Esophagus muscularis mucosa (tissue), 3 donors: ENCODE measurements at regions not wholly inside any gene's neighbourhood (a gene's known extent, or its start where the extent isn't known, plus 50 kb on each side); places are given as distances from the start of the nearest gene placed in this dataset.

Experiments
- POLR2A ChIP-seq: fragments of 450-650 bp; IDR thresholded peaks from one replicate; pipeline ENCODE4 v1.6.1; 2017; ENCODE audit warnings: antibody characterized with exemption, moderate library complexity, mild to moderate bottlenecking, low read depth
- POLR2AphosphoS5 ChIP-seq, 2 donors: sonication (generic); formaldehyde crosslinking; IDR thresholded peaks; one replicate each; pipeline ENCODE4 v1.6.1; 2017; ENCODE audit warnings: antibody characterized with exemption in 2 of 2
- TF ChIP-seq, protein P1 (sequence below), 3 experiments: fragments of 200-600 bp in 2 of 3; fragments of 450-650 bp in 1 of 3; sonication (generic) in 2 of 3; IDR thresholded peaks; one replicate each; pipeline ENCODE4 v1.5.1; 2017 to 2019; ENCODE audit warnings: antibody characterized with exemption in 3 of 3, mild to moderate bottlenecking in 2 of 3, moderate library complexity in 1 of 3

DNA sequence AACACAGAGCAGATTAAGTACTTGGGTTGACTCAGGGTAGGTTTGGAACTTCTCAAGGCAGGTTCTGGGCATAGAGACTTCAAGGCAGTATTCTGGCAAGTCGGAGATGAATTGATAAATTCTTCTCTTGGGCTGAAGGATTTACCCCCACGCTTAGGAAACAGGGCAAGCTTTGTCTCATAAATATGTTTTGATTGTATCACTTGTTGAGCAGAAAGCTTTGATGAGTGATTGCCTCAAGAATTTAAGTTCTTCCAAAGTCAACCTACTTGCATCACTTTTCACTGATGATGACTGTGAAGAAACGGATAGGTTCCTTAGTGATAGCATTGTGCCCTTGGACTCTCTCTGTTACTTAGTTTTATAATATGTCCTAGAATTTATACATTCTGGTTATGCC lies 258.6 kb upstream of the DACH1 start:
- TF ChIP-seq, protein P1, sequence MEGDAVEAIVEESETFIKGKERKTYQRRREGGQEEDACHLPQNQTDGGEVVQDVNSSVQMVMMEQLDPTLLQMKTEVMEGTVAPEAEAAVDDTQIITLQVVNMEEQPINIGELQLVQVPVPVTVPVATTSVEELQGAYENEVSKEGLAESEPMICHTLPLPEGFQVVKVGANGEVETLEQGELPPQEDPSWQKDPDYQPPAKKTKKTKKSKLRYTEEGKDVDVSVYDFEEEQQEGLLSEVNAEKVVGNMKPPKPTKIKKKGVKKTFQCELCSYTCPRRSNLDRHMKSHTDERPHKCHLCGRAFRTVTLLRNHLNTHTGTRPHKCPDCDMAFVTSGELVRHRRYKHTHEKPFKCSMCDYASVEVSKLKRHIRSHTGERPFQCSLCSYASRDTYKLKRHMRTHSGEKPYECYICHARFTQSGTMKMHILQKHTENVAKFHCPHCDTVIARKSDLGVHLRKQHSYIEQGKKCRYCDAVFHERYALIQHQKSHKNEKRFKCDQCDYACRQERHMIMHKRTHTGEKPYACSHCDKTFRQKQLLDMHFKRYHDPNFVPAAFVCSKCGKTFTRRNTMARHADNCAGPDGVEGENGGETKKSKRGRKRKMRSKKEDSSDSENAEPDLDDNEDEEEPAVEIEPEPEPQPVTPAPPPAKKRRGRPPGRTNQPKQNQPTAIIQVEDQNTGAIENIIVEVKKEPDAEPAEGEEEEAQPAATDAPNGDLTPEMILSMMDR (IDR thresholded peaks at IDR 0.05), result no peak
- TF ChIP-seq POLR2A (no peak), POLR2AphosphoS5 (IDR thresholded peaks at IDR 0.05) (no peak)
